ENCODE measurements at regions not wholly inside any gene's neighbourhood (a gene's known extent, or its start where the extent isn't known, plus 50 kb on each side); places are given as distances from the start of the nearest gene placed in this dataset.

DNA sequence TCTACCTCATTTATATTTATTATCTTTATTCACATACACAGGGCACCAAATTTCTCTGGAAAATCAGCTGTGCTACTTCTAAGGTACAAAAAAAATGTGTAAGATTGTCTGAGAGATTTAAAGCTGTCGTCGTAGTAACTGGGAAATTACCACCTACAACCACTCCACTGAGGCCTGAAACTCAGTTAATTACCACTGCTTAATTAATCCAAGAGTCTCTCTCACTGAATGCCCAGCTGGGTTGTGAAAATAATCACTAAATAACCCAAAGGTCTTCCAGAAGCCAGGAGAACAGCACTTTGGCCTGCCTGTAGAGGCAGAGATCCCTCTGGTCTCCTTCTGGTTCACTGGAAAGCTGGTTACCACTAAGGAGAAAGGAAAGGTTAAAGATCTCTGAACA, 207.2 kb upstream of the TMPO start:
- DNase-seq (ENCODE audit: low read depth, low spot score), result no peak
- WGBS (ENCODE audit: insufficient coverage, insufficient read length), result no CpG with 5 or more reads among the region's 2 CpGs
- H3K36me3 ChIP-seq (ENCODE audit: control insufficient read depth, insufficient read depth, low read length), result no peaks in the 10 kb centered on the region

DNA sequence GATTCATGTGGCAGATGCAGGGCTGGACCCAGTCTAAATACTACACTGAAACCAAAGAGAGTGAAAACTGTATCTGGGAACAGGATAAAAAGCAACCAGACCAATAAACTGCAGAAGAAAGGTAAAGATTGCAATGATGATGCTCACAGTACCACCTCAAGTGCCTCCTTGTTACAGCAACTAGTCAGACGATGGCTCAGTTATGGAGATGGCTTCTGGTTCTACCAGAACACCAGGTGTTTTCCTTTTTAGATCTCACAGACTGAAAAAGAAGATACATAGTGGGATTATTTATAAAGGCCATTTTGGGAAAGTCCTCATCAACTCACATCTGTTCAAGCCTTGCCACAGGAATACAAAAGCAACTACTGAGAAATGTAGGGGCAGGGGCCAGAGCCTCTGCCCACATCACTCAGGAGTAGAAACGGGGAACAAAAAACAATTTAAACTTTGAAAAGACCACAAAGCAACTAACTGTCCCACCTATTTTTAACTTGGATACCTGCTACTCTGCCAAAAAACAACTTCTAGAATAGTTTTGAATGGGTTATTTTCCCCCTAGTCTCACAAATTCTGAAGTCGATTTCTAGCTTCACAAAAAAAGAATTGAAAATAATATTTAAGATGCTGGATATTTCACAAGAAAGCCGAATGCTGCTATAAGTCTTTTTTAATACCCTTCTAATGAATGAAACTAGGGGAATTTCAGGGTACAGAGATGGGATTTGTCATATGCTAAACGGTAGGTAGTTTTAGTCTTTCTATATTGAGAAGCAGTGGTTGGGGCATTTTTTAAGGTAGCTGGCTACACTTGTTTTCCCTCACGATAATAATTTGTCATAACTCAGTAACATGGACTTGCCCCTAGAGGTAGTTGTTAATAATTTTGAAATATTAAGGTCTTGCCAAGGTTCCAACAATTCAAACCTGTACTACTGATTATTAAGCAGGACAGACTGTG, 197.2 kb upstream of the TMPO start:
- Histone ChIP-seq H3K4me3 (ENCODE audit: low read length) (no peak overlapping the region), H3K36me3 (ENCODE audit: control insufficient read depth, insufficient read depth, low read length) (no peaks in the 10 kb centered on the region), H3K27me3 (ENCODE audit: control insufficient read depth, insufficient read depth, low read length) (no peaks in the 10 kb centered on the region), H3K27ac (ENCODE audit: low read length) (no peak overlapping the region), H3K9me3 (ENCODE audit: control insufficient read depth, insufficient read depth, low read length) (no peaks in the 10 kb centered on the region), H3K4me1 (ENCODE audit: control insufficient read depth, insufficient read depth, low read length) (no peaks in the 10 kb centered on the region)
- DNase-seq (ENCODE audit: low read depth, low spot score), result no peak
- no CpG with 5 or more reads among the region's 6 CpGs for WGBS (ENCODE audit: insufficient coverage, insufficient read length)

More for the DNA sequence above, 207.2 kb upstream of the TMPO start:
- Histone ChIP-seq H3K4me1 (ENCODE audit: control insufficient read depth, insufficient read depth, low read length) (no peaks in the 10 kb centered on the region), H3K4me3 (ENCODE audit: low read length) (no peak overlapping the region), H3K27ac (ENCODE audit: low read length) (no peak overlapping the region), H3K9me3 (ENCODE audit: control insufficient read depth, insufficient read depth, low read length) (no peaks in the 10 kb centered on the region), H3K27me3 (ENCODE audit: control insufficient read depth, insufficient read depth, low read length) (no peaks in the 10 kb centered on the region)

DNA sequence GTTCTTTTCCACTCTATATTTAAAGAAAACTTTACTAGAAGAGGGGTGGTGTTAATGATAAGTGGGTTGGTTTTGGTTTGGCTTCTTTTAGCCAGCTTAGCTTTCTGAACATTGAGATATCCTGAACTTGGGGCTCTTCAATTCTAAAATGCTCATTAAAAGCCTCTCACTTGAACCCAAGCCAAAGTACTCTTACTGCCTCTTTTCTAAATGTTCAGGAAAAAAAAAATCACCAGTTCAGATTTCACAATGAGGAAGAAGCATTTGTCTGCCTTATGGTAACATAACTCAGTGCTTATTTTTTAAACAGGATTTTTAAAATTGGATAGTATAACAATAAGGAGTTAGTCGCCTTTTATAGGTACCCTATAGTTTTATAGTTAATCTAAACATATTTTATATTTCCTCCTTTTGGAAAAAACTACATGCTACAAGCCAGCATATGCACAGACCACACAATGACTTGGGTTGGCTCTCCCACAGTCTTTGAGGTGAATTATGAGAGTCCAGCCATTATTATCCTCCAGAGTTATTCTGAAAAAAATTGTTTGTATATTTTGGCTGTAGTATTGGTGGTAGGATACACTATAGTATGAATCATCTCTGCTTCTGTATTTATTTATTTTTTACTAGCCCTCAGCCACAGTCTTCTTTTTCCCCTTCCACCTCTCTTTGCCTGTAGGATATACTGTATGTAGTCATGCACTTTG, 195.5 kb upstream of the TMPO start:
- Histone ChIP-seq H3K27ac (ENCODE audit: low read length) (no peak overlapping the region), H3K9me3 (ENCODE audit: control insufficient read depth, insufficient read depth, low read length) (no peaks in the 10 kb centered on the region), H3K27me3 (ENCODE audit: control insufficient read depth, insufficient read depth, low read length) (no peaks in the 10 kb centered on the region), H3K4me3 (ENCODE audit: low read length) (no peak overlapping the region), H3K36me3 (ENCODE audit: control insufficient read depth, insufficient read depth, low read length) (no peaks in the 10 kb centered on the region), H3K4me1 (ENCODE audit: control insufficient read depth, insufficient read depth, low read length) (0 out of 2 replicates have a peak, but pooled peaks cover 1% of the 10 kb centered on the region)
- no peak for DNase-seq (ENCODE audit: low read depth, low spot score)
- no CpG with 5 or more reads among the region's 1 CpG for WGBS (ENCODE audit: insufficient coverage, insufficient read length)

DNA sequence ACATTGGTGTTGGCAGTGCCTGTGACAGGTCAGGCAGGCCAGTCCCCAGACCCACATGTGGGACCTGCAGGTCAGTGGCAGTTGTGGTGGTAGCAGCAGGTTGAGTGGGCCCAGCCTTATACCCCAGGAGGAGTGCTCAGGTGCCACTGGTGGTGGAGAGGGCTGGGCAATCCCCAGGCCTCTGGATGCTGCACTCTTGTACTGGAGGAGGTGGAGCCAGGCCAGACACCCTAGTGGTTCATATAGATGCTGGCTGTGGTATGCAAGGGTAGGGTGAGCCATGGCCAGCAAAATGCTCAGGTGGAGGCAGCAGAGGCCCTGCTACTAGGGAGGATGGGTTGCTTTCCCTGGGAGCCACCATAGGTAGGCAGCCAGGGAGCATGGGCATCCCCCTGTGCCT, 190.4 kb upstream of the TMPO start:
- H3K27ac ChIP-seq (ENCODE audit: low read length), result no peak overlapping the region
- H3K4me1 ChIP-seq (ENCODE audit: control insufficient read depth, insufficient read depth, low read length), result 0 out of 2 replicates have a peak, but pooled peaks cover 1% of the 10 kb centered on the region
- no peak for DNase-seq (ENCODE audit: low read depth, low spot score)
- no peak overlapping the region for H3K4me3 ChIP-seq (ENCODE audit: low read length)
- H3K9me3 ChIP-seq (ENCODE audit: control insufficient read depth, insufficient read depth, low read length), result no peaks in the 10 kb centered on the region
- no peaks in the 10 kb centered on the region for H3K27me3 ChIP-seq (ENCODE audit: control insufficient read depth, insufficient read depth, low read length)
- H3K36me3 ChIP-seq (ENCODE audit: control insufficient read depth, insufficient read depth, low read length), result no peaks in the 10 kb centered on the region

DNA sequence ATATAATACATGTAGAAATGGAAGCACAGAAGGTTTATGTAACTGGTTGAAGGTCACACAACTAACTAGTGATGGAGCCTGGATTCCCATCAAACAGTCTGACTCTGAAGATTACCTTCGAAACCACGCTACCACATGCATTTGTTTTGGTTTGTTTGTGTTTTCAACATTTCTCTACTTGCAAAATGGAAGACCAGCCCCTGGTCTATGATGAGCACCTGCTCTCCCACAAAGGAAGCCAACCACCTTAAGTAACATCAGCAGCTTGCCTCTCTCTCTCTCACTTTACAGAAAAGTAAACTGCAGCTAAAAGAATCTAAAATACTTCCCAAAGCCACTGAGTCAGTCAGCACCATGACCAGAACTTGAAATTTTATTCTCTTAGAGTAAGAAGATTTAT, 186.9 kb upstream of the TMPO start:
- H3K9me3 ChIP-seq (ENCODE audit: control insufficient read depth, insufficient read depth, low read length), result no peaks in the 10 kb centered on the region
- DNase-seq (ENCODE audit: low read depth, low spot score), result no peak
- WGBS (ENCODE audit: insufficient coverage, insufficient read length), result no CpG with 5 or more reads among the region's 2 CpGs

DNA sequence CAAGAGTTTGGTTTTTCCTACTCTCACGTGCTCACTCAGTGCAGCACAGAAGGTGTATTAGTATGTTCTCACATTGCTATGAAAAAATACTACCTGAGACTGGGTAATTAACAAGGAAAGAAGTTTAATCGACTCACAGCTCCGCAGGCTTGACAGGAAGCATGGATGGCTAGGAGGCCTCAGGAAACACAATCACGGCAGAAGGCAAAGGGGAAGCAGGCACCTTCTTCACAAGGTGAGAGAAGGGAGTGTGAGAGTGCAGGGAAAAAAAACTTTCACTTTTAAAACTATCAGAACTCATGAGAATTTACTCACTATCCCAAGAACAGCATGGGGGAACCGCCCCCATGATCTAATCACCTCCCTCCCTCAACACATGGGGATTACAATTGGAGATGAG, 185.8 kb upstream of the TMPO start:
- Histone ChIP-seq H3K4me3 (ENCODE audit: low read length) (no peak overlapping the region), H3K9me3 (ENCODE audit: control insufficient read depth, insufficient read depth, low read length) (no peaks in the 10 kb centered on the region), H3K36me3 (ENCODE audit: control insufficient read depth, insufficient read depth, low read length) (no peaks in the 10 kb centered on the region), H3K27ac (ENCODE audit: low read length) (no peak overlapping the region), H3K4me1 (ENCODE audit: control insufficient read depth, insufficient read depth, low read length) (0 out of 2 replicates have a peak, but pooled peaks cover 1% of the 10 kb centered on the region), H3K27me3 (ENCODE audit: control insufficient read depth, insufficient read depth, low read length) (no peaks in the 10 kb centered on the region)
- no CpG with 5 or more reads among the region's 5 CpGs for WGBS (ENCODE audit: insufficient coverage, insufficient read length)
- no peak for DNase-seq (ENCODE audit: low read depth, low spot score)

More for the DNA sequence above, 186.9 kb upstream of the TMPO start:
- Histone ChIP-seq H3K4me1 (ENCODE audit: control insufficient read depth, insufficient read depth, low read length) (0 out of 2 replicates have a peak, but pooled peaks cover 1% of the 10 kb centered on the region), H3K36me3 (ENCODE audit: control insufficient read depth, insufficient read depth, low read length) (no peaks in the 10 kb centered on the region), H3K4me3 (ENCODE audit: low read length) (no peak overlapping the region), H3K27me3 (ENCODE audit: control insufficient read depth, insufficient read depth, low read length) (no peaks in the 10 kb centered on the region), H3K27ac (ENCODE audit: low read length) (no peak overlapping the region)

DNA sequence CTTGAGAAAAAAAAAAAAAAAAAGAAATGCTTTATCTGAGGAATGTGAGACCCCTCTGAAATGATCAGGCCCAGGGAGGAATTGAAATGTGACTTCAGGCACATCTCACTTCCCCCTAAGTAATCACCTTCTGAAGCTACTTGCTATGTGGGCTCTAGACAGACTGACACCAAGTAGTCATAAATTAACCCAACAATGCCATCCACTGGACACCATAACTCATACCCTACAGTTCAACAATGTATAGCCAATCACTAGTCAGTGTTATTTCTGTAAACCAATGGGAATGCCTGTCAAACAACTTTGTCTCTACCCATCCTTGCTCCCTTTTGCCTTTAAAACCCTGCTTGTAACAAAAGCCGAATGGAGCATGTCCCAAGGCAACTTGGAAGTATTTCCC, 182.7 kb upstream of the TMPO start:
- H3K27ac ChIP-seq (ENCODE audit: low read length), result no peak overlapping the region
- no peaks in the 10 kb centered on the region for H3K9me3 ChIP-seq (ENCODE audit: control insufficient read depth, insufficient read depth, low read length)
- no peak overlapping the region for H3K4me3 ChIP-seq (ENCODE audit: low read length)
- H3K27me3 ChIP-seq (ENCODE audit: control insufficient read depth, insufficient read depth, low read length), result no peaks in the 10 kb centered on the region
- H3K36me3 ChIP-seq (ENCODE audit: control insufficient read depth, insufficient read depth, low read length), result no peaks in the 10 kb centered on the region
- no CpG with 5 or more reads among the region's 1 CpG for WGBS (ENCODE audit: insufficient coverage, insufficient read length)
- no peaks in the 10 kb centered on the region for H3K4me1 ChIP-seq (ENCODE audit: control insufficient read depth, insufficient read depth, low read length)
- no peak for DNase-seq (ENCODE audit: low read depth, low spot score)

DNA sequence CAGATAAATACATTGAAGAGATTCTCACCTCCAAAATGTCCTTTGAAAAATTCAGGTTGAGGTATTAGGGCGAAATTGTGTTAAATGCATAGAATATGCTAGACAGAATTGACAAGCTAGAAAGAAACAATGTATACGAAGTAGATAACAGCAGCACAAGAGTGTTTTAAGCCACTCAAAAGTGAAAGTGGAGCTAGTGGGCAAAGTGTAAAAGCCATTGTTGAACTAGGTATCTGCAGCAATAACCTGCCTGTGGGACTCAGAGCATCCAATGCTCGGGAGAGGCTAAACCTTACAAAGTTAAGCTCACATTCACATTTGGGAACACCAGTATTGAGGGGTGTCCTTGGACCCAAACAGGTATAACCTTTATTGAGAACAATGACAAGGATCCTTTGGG, 180.6 kb upstream of the TMPO start:
- Histone ChIP-seq H3K27me3 (ENCODE audit: control insufficient read depth, insufficient read depth, low read length) (no peaks in the 10 kb centered on the region), H3K36me3 (ENCODE audit: control insufficient read depth, insufficient read depth, low read length) (no peaks in the 10 kb centered on the region), H3K27ac (ENCODE audit: low read length) (no peak overlapping the region), H3K4me3 (ENCODE audit: low read length) (no peak overlapping the region), H3K4me1 (ENCODE audit: control insufficient read depth, insufficient read depth, low read length) (no peaks in the 10 kb centered on the region), H3K9me3 (ENCODE audit: control insufficient read depth, insufficient read depth, low read length) (no peaks in the 10 kb centered on the region)
- WGBS (ENCODE audit: insufficient coverage, insufficient read length), result no CpG with 5 or more reads among the region's 3 CpGs
- no peak for DNase-seq (ENCODE audit: low read depth, low spot score)

DNA sequence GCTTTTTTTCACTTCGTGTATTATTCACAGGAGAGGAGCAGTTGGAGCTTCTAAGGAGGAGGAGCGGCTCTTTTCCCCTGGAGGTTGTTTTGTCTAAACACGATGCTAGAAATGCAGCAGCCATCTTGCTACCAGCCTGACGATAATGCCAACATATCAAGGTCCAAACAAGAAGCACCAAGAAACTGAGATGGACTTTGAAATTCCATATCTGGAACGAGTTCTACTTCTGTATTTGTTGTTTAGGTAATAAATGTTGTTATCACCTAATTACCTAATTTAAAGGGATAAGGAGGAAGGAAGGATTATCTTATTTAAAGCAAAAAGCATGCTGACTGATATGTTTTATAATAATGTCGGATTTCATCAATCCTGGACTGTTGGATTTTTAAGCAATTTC, 174.4 kb upstream of the TMPO start:
- Histone ChIP-seq H3K36me3 (ENCODE audit: control insufficient read depth, insufficient read depth, low read length) (no peaks in the 10 kb centered on the region), H3K27me3 (ENCODE audit: control insufficient read depth, insufficient read depth, low read length) (no peaks in the 10 kb centered on the region), H3K4me1 (ENCODE audit: control insufficient read depth, insufficient read depth, low read length) (no peaks in the 10 kb centered on the region; the same call in 1 of the 2 replicates), H3K9me3 (ENCODE audit: control insufficient read depth, insufficient read depth, low read length) (no peaks in the 10 kb centered on the region), H3K27ac (ENCODE audit: low read length) (no peak overlapping the region), H3K4me3 (ENCODE audit: low read length) (no peak overlapping the region)
- no peak for DNase-seq (ENCODE audit: low read depth, low spot score)
- no CpG with 5 or more reads among the region's 6 CpGs for WGBS (ENCODE audit: insufficient coverage, insufficient read length)

DNA sequence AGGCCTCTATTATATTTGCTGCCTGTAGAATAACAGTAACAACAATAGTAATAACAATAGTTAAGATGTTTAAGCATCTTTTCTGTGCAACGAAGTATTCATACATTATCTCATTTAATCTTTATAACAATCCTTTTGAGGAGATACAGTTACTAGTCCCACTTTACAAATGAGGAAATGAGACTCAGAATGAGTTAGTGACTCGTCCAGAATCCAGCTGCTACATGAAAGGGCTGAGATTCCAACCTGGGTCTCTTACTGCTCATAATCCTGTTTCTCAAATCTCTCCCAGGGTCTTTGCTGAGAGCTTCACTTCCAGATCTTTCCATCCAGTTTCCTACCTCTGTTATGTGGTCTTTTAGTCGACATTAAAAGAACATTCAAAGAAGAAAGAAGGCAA, 173.7 kb upstream of the TMPO start:
- Histone ChIP-seq H3K9me3 (ENCODE audit: control insufficient read depth, insufficient read depth, low read length) (no peaks in the 10 kb centered on the region), H3K4me1 (ENCODE audit: control insufficient read depth, insufficient read depth, low read length) (no peaks in the 10 kb centered on the region; the same call in 1 of the 2 replicates), H3K27me3 (ENCODE audit: control insufficient read depth, insufficient read depth, low read length) (no peaks in the 10 kb centered on the region), H3K27ac (ENCODE audit: low read length) (no peak overlapping the region), H3K36me3 (ENCODE audit: control insufficient read depth, insufficient read depth, low read length) (no peaks in the 10 kb centered on the region), H3K4me3 (ENCODE audit: low read length) (no peak overlapping the region)
- WGBS (ENCODE audit: insufficient coverage, insufficient read length), result no CpG with 5 or more reads among the region's 3 CpGs
- no peak for DNase-seq (ENCODE audit: low read depth, low spot score)

All from iPS DF 6.9 (cell line).